Activated naive CD8-positive, alpha-beta T cell (primary cell): ENCODE measurements at regions not wholly inside any gene's neighbourhood (a gene's known extent, or its start where the extent isn't known, plus 50 kb on each side); places are given as distances from the start of the nearest gene placed in this dataset.

Source experiments
- H3K27ac Mint-ChIP-seq: one replicate; pipeline ENCODE4 v1.8.0; 2021; ENCODE audit warnings: mixed read lengths
- H3K27me3 Mint-ChIP-seq: one replicate; pipeline ENCODE4 v1.8.0; 2021; ENCODE audit warnings: mixed read lengths
- H3K36me3 Mint-ChIP-seq: one replicate; pipeline ENCODE4 v1.8.0; 2021; ENCODE audit warnings: mixed read lengths
- H3K4me1 Mint-ChIP-seq: one replicate; pipeline ENCODE4 v1.8.0; 2021; ENCODE audit warnings: low read depth, mixed read lengths
- H3K4me3 Mint-ChIP-seq: one replicate; pipeline ENCODE4 v1.8.0; 2021; ENCODE audit warnings: mild to moderate bottlenecking, mixed read lengths
- H3K9me3 Mint-ChIP-seq: one replicate; pipeline ENCODE4 v1.8.0; 2021; ENCODE audit warnings: low read depth, mixed read lengths

- Mint-ChIP-seq H3K27ac (no peak overlapping the region), H3K4me1 (no peaks in the 10 kb centered on the region), H3K36me3 (no peaks in the 10 kb centered on the region), H3K4me3 (no peak overlapping the region), H3K9me3 (no peaks in the 10 kb centered on the region), H3K27me3 (peaks cover 6% of the 10 kb centered on the region)
Measured at GRCh38 chr4:1509366-1509765, 103.1 kb upstream of the NKX1-1 start.

DNA sequence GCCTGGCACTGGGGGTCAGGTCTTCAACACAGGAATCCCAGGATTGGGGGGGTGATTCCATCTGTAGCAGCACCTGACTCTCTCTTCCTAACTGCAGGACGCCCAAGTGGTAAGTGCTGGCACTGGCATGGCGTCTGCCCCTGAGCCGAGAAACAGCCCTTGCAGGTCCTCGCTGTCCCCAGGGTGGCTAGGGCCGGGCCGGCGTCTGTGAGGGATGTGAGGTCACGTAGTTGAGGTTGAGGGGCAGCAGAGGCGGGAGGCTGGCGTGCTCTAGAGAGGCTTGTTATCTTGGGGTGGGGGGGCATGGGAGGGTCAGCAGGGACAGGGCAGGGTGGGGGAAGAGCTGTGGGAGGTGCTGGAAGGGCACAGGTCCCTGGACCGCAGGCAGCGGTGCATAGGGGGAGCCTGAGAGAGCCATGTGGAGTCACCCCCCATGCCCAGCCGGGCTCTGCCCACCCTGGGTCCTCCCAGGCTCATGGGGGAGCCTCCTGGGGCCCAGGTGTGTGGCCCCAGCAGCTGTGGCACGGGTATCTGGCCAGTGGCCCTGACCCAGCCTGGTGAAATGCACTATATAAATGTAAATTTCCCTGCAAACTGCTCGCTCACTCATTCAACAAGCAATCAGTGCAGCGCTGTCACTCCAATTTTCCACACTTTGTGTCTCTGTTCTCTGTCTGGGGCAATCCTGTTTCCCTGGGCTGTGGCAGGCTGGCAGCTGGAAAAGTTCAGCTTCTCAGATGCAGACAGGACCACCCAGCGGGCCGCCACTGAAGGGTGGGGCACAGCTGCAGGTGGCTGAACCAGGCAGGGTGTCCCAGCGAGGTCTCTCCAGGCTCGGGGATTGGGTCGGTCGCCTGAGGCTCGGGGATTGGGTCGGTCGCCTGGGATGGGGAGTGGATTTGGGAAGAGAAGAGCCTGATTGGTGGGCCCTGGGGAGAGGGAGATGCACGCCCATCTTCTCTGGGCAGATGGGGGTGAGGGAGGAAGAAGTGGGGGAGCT lies 102.2 kb upstream of the NKX1-1 start:
- H3K36me3 Mint-ChIP-seq: no peaks in the 10 kb centered on the region
- peaks cover 6% of the 10 kb centered on the region for H3K27me3 Mint-ChIP-seq
- no peak overlapping the region for H3K27ac Mint-ChIP-seq
- H3K4me1 Mint-ChIP-seq: no peaks in the 10 kb centered on the region
- no peak overlapping the region for H3K4me3 Mint-ChIP-seq
- no peaks in the 10 kb centered on the region for H3K9me3 Mint-ChIP-seq

- H3K27ac Mint-ChIP-seq: no peak overlapping the region
- H3K36me3 Mint-ChIP-seq: no peaks in the 10 kb centered on the region
- H3K9me3 Mint-ChIP-seq: no peaks in the 10 kb centered on the region
- no peak overlapping the region for H3K4me3 Mint-ChIP-seq
- no peaks in the 10 kb centered on the region for H3K4me1 Mint-ChIP-seq
- H3K27me3 Mint-ChIP-seq: peaks cover 8% of the 10 kb centered on the region
Measured at GRCh38 chr4:1506956-1507721, 100.9 kb upstream of the NKX1-1 start.

DNA sequence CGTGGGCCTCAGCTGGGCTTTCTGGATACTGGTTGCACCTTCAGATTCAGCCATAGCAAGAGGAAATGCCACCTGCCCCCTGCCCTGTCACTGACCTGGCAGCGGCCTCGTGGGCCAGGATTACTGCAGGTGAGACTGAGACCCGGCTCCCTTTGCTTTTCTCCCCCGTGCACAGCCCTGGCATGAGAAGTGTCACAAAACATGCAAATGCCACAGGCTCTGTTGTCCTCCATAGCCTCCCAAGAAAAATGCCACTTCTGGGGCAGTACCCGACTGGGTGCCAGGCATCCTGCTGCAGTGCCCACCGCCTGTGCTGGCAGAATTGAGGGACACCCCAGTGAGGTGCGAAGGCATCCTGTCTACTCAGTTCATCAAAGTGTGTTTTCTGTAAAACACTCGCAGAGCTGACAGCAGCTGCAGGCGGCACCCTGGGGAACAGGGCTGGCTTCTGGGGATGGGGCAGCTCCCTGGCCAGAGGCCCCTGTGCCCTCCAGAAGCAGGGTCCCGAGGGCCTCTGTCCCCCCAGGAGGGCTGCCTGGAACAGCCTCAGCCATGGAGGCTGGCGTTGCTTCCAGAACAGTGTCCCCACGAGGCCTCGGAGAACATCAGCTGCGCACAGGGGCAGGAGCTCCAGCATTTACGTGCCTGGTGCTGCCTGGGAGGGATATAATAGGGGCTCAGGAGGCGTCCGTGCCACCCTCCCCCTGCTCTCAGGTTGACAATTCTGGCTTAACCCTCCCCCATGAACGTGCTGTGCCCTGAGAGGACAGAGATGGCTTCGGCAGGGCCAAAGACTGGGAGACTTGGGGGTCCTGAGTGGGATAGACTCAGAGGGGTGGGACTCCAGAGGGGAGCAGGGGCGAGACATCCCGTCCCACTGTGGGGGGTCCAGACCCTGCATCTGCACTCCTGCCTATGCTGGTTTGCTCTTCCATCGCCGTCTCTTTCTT lies 99.5 kb upstream of the NKX1-1 start:
- Mint-ChIP-seq H3K4me3 (no peak overlapping the region), H3K9me3 (no peaks in the 10 kb centered on the region), H3K27me3 (peaks cover 8% of the 10 kb centered on the region), H3K27ac (no peak overlapping the region), H3K36me3 (no peaks in the 10 kb centered on the region), H3K4me1 (no peaks in the 10 kb centered on the region)

GRCh38 chr4:1504595-1505500 lies 98.6 kb upstream of the NKX1-1 start:
- Mint-ChIP-seq H3K27me3 (peaks cover 8% of the 10 kb centered on the region), H3K27ac (no peak overlapping the region), H3K4me1 (no peaks in the 10 kb centered on the region), H3K9me3 (no peaks in the 10 kb centered on the region), H3K4me3 (no peak overlapping the region), H3K36me3 (no peaks in the 10 kb centered on the region)

DNA sequence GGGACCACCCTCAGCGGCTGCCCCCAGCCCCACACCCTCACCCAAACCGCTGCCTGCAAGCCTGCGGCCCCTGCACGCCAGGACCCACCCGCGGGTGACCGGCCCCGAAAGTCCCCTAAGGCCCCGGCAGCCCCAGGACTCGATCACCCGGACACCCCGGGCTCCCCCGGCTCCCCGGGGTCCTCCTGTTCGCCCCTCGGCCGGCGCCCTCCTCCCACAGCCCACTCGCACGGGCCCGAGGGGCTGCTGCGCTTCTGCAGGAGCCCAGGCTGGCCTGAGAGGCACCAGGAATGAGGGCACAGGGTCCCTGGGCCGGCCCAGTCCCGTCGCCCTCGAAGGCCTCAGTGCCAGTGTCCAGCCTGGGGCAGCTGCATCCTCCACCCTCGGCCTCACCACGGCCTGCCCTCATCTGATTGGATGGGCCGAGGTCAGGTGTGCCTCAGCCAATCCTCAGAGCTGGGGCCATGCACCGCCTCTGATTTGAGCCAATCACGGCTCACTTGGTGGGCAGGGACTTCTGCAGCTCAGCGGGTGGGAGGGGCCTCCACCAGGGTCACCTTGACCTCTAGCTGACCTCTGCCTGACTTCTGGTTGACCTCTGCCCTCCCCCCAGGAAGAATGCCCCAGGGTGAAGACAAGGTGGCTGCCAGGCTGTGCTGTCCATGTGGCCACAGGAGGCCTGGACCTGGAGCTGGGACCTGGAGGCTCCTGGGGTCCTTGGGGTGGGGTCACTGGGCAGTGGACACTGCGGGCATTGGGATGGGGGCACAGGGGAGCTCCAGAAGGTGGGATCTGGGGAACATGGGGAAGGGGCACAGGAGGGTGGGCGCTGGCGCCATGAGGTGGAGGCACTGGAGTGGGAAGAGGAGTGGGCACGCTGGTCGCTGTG lies 97.6 kb upstream of the NKX1-1 start:
- no peaks in the 10 kb centered on the region for H3K9me3 Mint-ChIP-seq
- H3K36me3 Mint-ChIP-seq: no peaks in the 10 kb centered on the region
- peaks cover 8% of the 10 kb centered on the region for H3K27me3 Mint-ChIP-seq
- no peaks in the 10 kb centered on the region for H3K4me1 Mint-ChIP-seq
- H3K27ac Mint-ChIP-seq: no peak overlapping the region
- H3K4me3 Mint-ChIP-seq: no peak overlapping the region

DNA sequence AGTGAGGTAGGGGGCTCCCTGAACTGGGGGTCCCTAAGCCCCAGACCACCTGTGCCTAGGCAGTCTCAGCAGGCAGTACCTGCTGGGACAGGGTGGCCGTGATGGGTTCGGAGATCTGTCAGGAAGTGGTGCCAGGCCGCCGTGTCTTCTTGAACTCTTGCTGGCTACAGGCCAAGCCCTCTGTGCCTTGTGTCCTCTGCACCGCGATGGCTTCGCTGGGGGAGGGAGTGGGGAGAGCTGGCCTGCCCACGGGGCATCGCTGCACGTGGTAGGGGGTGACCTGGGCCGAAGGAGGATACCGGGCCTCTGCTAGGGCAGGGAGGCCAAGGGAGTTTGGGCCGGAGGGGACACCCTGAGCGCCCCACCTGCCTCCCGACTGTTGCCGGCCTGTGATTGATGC lies 96.7 kb upstream of the NKX1-1 start:
- H3K4me3 Mint-ChIP-seq: no peak overlapping the region
- H3K27ac Mint-ChIP-seq: no peak overlapping the region
- no peaks in the 10 kb centered on the region for H3K4me1 Mint-ChIP-seq
- H3K36me3 Mint-ChIP-seq: no peaks in the 10 kb centered on the region
- H3K9me3 Mint-ChIP-seq: no peaks in the 10 kb centered on the region
- H3K27me3 Mint-ChIP-seq: peaks cover 8% of the 10 kb centered on the region

GRCh38 chr4:1502501-1502886 lies 96.3 kb upstream of the NKX1-1 start:
- H3K27ac Mint-ChIP-seq: no peak overlapping the region
- no peaks in the 10 kb centered on the region for H3K36me3 Mint-ChIP-seq
- H3K4me1 Mint-ChIP-seq: no peaks in the 10 kb centered on the region
- peaks cover 8% of the 10 kb centered on the region for H3K27me3 Mint-ChIP-seq
- no peaks in the 10 kb centered on the region for H3K9me3 Mint-ChIP-seq
- no peak overlapping the region for H3K4me3 Mint-ChIP-seq

DNA sequence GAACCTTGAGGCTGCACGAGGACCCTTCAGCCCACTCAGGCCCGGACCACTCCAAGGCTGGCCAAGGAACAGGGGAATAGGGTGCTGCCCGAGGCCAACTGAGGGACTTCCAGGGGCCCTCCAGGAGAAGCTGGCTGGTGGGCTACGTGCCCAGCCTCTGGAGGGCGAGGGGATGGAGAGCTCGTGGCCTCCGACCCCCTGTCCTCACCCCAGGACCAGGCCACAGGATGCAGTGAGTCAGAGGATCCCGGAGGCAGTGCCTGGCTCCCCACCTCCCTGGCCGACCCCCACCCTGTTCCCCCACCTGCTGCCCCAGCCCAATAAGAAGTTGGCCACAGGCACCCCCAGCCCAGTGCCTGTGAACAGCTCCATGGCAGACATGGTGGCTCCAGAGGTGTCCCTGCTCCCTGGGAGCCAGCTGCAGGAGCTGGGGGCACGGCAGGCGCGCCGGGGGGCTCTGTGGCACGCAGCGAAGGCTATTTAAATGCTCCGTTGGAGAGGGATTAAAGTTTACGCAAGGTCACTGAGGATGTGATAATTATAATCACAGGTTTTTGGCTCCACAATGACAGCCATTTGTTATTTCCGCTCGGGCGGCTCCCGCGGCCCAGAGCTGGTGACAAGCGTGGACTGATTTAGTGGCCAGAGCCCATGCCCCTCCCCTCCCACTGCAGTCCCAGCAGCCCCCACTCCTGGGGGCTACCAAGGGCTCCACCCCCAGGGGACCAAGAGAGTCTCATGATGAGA lies 95.7 kb upstream of the NKX1-1 start:
- H3K9me3 Mint-ChIP-seq: no peaks in the 10 kb centered on the region
- H3K4me1 Mint-ChIP-seq: no peaks in the 10 kb centered on the region
- no peaks in the 10 kb centered on the region for H3K36me3 Mint-ChIP-seq
- no peak overlapping the region for H3K4me3 Mint-ChIP-seq
- no peak overlapping the region for H3K27ac Mint-ChIP-seq
- peaks cover 5% of the 10 kb centered on the region for H3K27me3 Mint-ChIP-seq

- H3K4me1 Mint-ChIP-seq: no peaks in the 10 kb centered on the region
- no peaks in the 10 kb centered on the region for H3K36me3 Mint-ChIP-seq
- peaks cover 3% of the 10 kb centered on the region for H3K27me3 Mint-ChIP-seq
- H3K4me3 Mint-ChIP-seq: no peak overlapping the region
- no peak overlapping the region for H3K27ac Mint-ChIP-seq
- H3K9me3 Mint-ChIP-seq: no peaks in the 10 kb centered on the region
Measured at GRCh38 chr4:1500966-1501753, 94.9 kb upstream of the NKX1-1 start.

DNA sequence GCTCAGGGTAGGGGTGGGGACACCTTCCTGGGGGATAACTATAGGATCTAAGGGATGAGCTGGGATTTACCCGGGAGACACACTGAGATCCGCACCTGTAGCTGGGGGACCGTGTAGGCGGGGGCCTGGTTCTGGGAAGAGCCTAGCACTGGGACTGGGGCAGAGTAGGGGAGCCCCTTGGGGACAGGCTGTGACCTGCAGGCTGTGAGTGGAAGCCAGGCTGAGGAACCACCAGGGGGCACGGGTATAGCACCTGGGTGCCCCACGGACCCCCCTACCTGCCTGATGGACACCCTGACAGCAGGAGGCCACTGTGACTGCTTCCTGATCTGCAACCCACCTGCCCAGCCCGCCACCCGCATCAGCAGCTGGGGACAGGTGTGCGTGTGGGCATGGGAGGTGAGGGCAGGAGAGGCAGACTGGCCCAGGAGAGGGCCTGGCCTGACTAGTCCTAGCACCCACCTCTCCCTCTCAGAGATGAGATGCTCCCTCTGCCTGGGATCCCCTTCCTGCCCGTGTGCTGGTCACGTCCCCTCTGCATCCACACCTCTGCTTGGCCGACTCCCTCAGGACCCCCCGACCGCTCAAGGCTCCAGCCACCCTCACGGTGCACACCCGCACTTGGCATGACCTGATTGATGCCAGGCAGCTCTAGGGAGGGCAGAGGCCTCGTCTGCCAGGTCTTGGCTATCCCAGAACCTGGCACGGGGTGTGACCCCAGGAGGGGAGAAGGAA lies 94.2 kb upstream of the NKX1-1 start:
- no peak overlapping the region for H3K27ac Mint-ChIP-seq
- no peak overlapping the region for H3K4me3 Mint-ChIP-seq
- peaks cover 2% of the 10 kb centered on the region for H3K27me3 Mint-ChIP-seq
- H3K4me1 Mint-ChIP-seq: no peaks in the 10 kb centered on the region
- H3K9me3 Mint-ChIP-seq: no peaks in the 10 kb centered on the region
- H3K36me3 Mint-ChIP-seq: no peaks in the 10 kb centered on the region
